ENCODE measurements at regions not wholly inside any gene's neighbourhood (a gene's known extent, or its start where the extent isn't known, plus 50 kb on each side); places are given as distances from the start of the nearest gene placed in this dataset.

DNA sequence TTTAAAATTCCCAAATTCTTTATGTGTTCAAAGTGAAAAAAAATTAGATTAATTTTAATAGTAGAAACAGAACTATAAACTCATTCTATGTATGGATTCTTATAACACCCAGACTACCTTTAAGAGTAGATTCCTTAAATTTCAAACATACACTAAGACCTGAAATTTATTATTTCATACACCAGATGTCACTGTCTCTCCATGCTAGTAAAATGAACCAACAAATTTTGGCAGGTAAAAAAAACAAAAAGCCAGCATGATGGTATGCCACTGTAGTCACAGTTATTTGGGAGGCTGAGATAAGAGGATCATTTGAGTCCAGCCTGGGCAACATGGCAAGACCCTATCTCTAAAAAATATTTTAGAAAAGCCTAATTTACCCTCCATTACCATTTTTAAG lies 461.3 kb upstream of the NAALADL2 start:
- DNase-seq (ENCODE audit: low read depth in 4 of 4, low spot score in 3 of 4), result no peak

DNA sequence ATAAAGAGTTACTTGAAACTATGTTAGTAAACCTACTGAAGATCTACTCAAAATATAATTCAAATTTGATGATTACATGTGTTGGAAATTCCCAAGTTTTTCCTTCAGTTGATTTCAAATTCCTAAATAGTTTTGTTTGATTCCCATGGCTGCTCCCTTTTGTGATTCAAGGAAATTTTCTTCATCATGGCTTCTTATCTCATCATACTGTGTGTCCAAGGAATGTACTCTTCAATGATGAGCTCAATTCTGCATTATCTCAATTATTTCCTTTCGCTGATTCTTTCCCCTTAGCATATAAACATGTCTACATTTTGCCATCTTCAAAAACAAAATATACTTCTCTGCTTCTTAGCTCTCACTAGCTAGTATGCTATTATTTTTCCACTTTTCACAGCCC lies 460.4 kb upstream of the NAALADL2 start:
- no peak for DNase-seq (ENCODE audit: low read depth in 4 of 4, low spot score in 3 of 4)

DNA sequence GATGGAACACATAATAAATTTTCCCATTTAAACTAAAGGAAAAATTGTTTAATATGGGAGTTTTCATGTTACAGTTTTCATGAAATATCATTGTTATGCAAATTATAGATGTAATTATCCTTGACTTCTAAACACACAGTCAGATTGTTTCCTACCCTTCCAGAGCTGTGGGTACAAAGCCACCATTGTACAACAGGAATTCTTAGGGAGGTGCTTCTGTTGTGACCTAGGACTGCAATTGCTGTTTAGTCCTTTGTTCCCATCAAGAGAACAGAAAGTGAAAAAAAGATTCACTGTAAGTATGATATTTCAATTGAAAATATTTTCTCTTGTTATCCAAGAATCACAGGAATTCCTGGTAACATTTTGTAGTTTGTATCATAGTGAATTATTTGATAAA lies 455.3 kb upstream of the NAALADL2 start:
- no peak for DNase-seq (ENCODE audit: low read depth in 4 of 4, low spot score in 3 of 4)

DNA sequence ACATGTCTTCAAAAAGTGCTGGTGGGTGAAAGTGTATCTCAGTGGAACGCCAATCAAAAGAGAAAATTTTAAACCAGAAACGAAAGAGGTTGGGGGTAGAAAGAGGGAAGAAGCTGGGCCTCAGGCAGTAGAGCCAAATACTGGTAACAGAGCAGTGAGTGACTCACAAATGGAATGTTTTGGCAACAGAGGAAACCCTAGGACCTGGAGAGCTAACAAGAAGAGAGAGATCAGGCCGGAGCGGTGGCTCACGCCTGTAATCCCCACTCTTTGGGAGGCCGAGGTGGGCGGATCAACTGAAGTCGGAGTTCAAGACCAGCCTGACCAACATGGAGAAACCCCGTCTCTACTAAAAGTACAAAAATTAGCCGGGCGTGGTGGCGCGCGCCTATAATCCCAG lies 450.8 kb upstream of the NAALADL2 start:
- DNase-seq (ENCODE audit: low read depth in 4 of 4, low spot score in 3 of 4), result no peak

DNA sequence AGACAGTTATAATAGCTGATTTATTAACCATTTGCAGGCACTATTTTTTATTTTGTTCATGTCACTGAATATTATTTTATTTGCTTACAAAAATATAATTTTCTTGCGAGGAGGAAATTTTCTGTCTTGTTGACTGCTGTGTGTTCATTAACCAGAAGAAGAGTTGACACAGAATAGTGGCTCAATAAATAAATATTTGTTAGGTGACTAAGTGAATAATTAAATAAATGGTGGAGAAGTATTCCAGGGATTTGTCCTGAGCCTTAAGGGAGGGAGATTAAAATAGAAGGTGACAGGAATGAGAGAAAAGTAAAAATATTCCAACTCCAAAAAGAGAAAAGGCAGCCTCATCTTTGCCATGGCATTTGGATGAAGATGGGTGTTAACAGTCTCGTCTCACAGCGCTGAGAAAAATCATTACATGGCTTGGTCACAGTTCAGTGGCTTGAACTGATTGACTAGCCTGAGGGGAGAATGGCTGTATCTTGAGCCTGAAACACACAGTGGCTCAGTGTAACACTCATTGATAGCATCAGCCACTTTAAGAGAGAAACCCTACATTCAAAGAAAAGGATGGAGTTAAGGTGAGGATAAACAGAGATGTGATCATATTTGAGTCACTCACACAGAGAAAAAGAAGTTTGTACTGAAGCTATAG lies 449.9 kb upstream of the NAALADL2 start:
- DNase-seq (ENCODE audit: low read depth in 4 of 4, low spot score in 3 of 4), result no peak

DNA sequence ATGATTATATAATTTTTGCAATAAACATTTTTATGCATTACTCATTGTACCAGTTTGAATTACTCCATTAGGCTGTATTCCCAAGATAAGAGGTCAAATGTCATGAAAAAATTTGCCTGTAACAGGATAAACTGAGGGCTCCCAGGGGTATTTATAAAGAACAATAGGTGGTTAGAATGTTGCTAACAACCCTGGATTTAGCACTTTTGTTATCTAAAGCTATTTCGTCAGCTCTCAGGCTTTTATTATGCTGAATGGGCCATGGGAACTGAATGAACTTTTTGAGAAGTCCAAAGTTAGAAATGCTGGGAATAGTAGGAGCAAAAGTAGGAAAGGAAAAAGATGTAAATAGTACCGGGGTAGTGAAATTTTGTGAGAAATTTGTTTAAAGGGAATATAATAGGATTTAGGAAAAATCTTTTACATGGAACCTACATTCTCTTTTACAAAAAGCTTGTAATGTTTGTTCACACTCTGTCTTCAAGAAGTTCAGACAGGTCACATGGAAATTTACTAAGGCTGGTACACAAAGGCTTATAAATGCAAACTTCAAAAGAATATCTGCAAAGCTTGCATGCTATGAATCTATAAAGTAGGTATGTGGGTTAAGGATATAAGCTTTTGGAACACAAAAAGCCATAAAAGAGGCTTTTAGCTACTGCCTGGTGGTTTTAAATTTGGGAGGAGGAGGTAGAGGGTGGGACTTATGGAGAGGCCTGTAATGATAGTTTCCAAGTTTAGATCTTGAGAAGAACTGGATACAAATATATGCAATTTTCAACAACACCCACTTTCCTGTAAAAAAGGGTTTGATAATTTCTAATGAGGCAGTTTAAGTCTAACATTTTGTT lies 445.8 kb upstream of the NAALADL2 start:
- DNase-seq (ENCODE audit: low read depth in 4 of 4, low spot score in 3 of 4), result no peak

DNA sequence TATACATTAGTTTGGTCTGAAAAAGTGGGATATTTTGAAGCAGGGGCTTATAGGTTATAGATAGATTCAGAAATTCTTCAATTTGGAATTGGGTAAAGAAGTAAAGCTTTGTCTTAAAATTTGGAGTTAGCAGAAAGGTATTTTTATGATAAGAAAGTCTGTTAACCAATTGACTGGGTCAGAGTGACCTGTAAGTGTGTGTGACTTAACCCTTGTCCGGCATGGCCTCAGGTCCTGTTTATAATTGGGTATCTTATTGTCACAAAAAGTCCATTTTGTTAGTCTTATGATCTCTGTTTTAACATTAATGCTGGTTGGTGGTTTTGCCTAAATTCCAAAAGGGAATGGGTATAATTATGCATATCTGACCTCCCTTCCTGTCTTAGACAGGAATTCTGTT lies 444.2 kb upstream of the NAALADL2 start:
- no peak for DNase-seq (ENCODE audit: low read depth in 4 of 4, low spot score in 3 of 4)

DNA sequence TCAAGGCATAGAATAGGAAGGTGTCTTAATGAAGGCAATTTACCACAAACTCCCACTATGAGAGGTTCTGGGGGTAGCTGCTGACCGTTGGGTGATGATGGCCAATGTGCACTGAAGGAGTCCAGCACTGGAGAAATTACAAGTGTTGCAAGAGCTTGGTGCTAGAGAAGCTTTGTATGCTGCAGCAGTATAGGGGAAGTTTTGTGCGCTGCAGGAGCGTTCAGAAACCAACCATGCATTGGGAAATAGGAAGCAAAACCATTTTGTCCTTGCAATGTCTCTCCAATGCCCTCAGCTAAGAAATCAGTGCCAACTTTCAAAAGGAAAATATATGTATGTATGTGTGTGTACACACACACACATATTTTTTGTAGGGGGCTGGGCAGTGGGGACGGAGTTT lies 441.6 kb upstream of the NAALADL2 start:
- no peak for DNase-seq (ENCODE audit: low read depth in 4 of 4, low spot score in 3 of 4)

DNA sequence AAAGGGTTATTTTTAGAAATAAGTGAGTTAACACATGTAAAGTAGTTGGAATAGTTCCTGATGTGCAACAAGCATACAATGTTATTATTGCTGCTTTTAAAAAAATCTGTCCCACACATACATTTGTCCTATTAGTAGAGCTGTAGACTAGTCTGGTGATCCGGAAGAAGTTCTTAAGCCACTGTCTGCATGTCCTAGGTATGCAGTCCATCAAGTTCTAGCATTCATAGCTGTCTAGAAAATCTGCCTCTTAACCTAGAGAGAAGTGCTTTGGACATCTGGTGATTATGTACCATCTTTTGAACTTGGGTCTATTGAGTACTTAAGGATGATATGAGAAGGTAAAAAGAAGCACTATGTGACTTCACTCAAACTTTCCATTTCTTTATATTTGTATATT lies 439.9 kb upstream of the NAALADL2 start:
- DNase-seq (ENCODE audit: low read depth in 4 of 4, low spot score in 3 of 4), result no peak

DNA sequence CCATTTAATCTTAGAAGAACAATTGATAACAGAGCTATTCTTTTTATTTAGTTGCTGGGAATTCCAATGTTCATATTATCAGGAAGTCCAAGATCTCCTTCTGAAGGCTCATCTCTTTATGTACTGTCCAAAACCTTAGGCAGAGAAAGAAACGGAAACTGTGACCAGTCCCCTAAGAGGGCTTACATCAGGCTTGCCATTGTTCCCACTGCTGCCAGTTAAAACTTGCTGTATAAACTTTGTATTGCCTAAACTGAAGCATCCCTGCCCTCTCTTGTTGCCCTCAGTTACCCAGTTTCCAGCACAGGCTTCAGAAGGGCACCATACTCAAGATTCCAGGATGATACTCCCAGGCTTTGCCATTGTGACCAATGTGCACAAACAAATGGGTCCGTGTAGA lies 435.2 kb upstream of the NAALADL2 start:
- no peak for DNase-seq (ENCODE audit: low read depth in 4 of 4, low spot score in 3 of 4)

DNA sequence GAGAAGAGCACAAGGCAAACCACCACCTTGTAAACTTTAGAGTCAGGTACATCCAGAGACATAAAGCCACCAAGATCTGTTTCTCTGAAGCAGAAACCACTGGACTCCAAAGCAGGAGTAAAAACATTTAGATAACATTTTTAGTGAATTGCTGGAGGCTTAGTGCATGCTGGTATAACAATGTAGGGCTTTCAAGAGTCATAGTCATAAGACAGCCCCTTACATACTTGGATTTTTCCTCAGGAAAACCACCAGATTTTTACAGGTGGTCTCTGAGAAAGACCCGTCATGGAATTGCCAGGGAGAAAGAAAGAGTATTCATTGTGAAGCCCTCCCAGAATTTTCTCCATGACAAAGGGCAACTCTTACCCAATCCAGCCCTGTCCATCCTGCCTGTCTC lies 434.5 kb upstream of the NAALADL2 start:
- DNase-seq (ENCODE audit: low read depth in 4 of 4, low spot score in 3 of 4), result no peak

DNA sequence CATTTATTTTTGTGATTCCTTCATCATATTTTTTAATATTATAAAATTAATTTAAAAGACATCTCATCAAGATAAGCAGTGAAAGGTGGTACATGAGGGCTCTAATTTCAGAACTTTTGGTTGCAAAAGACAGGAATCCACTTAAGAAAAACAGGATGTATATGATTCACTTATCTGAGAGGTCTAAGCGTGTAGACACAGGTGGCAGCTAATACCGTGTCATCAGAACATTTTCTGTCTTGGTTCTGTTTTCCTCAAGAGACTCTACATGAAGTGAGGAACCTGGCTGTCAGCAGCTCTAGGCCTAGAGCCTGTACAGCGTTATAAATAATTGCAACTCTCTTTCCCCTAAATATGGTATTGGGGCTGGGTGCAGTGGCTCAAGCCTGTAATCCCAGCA lies 433.7 kb upstream of the NAALADL2 start:
- DNase-seq (ENCODE audit: low read depth in 4 of 4, low spot score in 3 of 4), result no peak

DNA sequence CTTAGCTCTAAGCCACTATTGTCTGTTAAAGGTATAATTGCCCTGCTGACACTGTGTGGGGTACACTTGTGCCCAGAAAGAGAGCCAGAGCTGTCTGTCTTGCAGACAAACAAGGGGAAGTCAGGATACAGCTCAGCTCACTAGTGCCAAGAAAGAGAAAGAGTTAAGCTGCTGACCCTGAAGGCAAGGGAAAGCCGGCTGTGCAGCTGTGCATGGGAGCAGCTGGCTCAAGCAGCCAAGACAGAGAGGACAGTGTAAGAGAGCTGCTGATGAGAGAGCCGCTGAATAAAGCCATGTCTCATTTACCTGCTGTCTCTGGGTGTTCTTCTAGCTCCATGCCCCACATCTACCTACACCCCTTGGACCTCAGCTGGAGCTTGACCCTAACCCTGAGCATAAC lies 428.1 kb upstream of the NAALADL2 start:
- DNase-seq (ENCODE audit: low read depth in 4 of 4, low spot score in 3 of 4), result no peak

DNA sequence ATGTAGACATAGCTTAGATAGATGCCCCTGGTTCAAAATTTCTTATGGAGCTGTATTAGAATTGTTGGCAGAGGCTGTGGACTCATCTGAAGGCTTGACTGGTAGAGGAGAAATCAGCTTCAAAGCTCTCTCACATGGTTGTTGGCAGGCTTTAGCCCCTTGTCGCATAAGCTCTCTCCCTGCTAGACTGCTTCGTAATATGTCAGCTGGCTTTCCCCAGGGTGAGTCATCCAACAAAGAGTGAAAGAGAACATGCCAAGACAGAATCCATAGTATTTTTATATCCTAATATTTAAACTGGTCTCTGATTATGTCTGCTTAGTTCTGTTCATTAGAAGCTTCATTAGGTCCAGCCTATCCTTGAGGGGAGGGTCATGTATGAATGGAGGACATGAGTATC lies 427.4 kb upstream of the NAALADL2 start:
- no peak for DNase-seq (ENCODE audit: low read depth in 4 of 4, low spot score in 3 of 4)

DNA sequence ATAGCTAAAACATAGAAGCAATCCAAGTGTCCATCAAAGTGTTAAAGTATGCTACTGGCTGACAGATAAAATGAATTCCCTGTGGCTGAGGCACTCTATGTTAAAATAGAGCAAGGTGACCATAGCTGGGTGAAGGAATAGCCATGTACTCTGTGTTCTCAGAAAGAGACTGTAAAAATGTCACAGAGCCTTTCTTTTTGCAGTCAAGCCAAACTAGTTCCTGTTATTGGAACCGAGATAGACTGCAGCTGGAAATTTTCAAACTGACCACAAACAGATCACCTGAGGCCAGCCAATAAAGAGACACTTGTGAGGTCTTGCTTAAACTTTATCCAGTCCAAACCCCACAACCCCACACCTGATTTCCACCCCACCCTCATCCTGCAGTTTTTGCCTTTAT lies 422.8 kb upstream of the NAALADL2 start:
- DNase-seq (ENCODE audit: low read depth in 4 of 4, low spot score in 3 of 4), result peak in 2 of 4 donors; percentile 26 to 49

DNA sequence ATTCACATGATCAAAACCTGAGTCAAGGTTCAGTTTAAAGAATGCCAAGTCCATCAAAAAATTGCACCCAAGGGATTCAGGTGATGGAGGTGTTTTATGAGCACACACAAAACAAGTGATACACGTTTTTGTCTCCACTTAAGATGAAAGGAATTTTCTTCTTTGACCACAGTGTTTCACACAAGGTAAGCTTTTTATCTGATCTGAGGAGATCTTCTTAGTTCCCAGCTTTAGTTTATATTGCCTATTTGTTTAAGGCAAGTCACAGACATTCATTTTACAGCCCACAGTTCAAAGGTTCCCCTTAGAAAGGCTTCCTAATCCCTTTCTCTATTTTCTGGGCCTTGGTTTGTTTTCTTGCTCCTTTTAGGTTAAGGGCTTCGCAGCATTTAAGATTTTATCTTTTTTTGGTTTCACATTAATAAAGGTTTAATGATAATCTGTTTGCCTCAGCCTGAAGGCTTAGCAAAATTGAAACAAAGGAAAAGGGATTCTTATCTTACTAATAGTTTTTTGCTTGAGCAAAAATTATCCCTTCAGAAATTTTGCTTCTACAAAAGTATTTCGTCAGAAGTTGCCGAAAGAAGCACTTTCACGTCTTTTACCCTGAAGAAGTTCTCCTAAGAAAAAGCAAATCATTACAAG lies 420.5 kb upstream of the NAALADL2 start:
- no peak for DNase-seq (ENCODE audit: low read depth in 4 of 4, low spot score in 3 of 4)

DNA sequence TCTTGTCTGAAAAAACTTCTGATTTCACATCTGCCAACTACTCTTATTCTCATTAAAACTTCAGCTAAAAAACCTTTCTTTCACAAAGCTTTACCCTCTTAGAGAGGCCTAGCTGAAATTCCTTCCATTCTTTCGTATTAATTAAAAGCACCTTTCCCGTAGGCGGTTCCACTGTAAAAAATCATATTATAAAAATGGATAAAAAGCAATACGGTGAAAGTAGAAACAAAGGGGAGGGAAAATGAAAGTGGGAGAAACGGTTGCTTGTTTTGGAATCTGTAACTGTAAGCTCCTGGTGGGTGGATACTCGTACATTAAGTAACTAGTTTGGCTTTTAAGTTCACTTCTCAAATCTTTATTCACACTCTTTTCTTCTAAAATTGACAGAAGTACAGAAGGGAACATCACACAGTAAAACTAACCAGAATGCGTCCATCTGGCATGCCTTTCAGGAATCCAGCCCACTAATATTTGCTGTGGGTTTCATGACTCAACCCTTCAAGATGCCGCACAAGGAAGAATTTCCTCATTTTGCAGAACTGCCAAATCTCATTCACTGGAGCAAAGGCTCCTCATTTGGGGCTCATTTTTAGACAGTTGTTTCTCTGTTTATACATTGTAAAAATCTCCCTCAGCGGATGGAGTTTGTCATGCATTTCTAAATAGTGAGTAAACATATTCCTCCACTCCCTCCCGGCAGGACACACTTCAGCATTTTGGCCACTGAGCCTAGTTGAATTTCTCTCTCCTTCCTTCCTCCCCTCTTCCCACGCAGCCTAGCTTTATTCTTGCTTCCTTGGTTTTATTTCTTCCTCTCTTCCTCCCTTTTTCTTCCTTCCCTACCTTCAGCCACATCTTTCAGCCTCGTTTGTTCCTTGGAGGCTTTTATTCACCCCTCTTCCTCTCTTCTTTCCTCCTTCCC lies 419.5 kb upstream of the NAALADL2 start:
- peak in 1 of 4 donors; percentile 46 for DNase-seq (ENCODE audit: low read depth in 4 of 4, low spot score in 3 of 4)

DNA sequence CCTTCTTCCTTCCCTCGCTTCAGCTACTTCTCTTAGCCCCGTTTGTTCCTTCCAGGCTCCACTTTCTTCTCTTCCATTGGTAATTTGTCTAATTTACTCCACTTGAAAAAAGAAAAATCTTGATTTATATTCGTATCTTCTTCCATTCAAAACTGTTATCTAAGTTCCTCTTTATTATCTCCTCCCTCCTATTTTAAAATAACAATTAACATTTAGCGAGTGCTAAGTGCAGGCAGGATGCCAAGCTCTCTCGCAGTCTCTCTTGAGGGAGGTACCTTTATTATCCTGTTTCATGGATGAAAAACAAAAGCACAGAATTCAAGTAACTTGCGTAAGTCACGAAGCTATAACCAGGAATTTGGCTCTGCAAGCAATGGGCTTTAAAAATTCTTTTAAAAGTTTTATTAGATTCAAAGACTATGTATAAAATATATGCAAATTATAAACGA lies 418.9 kb upstream of the NAALADL2 start:
- DNase-seq (ENCODE audit: low read depth in 4 of 4, low spot score in 3 of 4), result peak in 2 of 4 donors; percentile 42 to 46

DNA sequence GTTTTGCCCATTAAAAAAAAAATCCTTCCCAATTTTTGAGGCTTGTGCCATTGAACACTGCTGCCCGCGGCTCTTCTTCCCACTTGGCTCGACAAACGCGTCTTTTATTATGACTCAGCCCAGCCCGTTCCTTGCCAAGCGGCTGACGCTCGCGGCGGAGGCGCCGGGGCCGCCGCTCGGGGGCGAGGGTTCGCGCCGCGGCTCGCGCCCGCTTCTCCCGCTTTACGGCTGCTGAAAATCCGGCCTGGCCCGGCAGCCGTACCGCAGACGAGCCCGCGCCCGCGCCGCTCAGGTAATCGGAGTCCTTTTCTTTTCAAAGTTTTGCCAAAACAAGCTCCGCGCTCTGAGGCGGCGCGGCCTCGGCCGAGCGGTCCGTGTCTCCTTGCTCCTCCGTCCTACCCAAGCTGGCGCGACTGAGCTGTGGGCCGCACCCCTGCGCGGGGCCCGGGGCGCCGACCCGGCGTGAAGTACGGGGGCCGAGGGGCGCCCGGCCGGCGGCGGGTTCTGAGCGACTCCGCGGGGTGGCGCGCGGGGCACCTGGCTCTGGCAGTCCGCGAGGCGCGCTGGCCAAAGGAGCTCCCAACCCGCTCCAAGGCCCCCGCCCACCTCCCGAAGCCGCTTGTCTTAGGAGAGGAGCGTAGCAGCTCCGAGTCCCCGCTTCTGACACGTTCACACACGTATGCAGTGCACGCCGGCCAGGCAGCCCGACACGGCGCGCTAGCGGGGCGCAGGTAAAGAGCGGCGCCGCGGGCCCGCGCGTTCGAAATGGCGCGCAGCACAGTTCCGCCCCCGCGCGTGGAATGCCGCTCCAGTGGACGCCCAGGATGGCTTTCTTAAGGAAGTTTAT lies 418.2 kb upstream of the NAALADL2 start:
- DNase-seq (ENCODE audit: low read depth in 4 of 4, low spot score in 3 of 4), result peak; percentile 71 to 75 (median 73)
